Fibroblast of lung (primary cell): ENCODE measurements at regions not wholly inside any gene's neighbourhood (a gene's known extent, or its start where the extent isn't known, plus 50 kb on each side); places are given as distances from the start of the nearest gene placed in this dataset.

Source experiments
- DNase-seq, 2 donors: peaks; one replicate each; pipeline versions ENCODE4 v3.0.0 to v3.0.0-alpha.2; 2010; ENCODE audit warnings: low read depth in 2 of 2
- H2AFZ ChIP-seq: 2 replicates; pipeline ENCODE4 v1.5.1; 2012; ENCODE audit warnings: low read length, control low read depth, inconsistent platforms
- H3K27ac ChIP-seq: 2 replicates; pipeline ENCODE4 v1.5.1; 2011; ENCODE audit warnings: low read length, control low read depth; ENCODE audit not compliant: insufficient read depth
- H3K27me3 ChIP-seq: 2 replicates; pipeline ENCODE4 v1.5.1; 2011; ENCODE audit warnings: mild to moderate bottlenecking, low read length; ENCODE audit not compliant: control insufficient read depth, insufficient read depth
- H3K36me3 ChIP-seq: 2 replicates; pipeline ENCODE4 v1.5.1; 2011; ENCODE audit warnings: low read length; ENCODE audit not compliant: control insufficient read depth, insufficient read depth
- H3K4me1 ChIP-seq: 2 replicates; pipeline ENCODE4 v1.5.1; 2011; ENCODE audit warnings: low read length; ENCODE audit not compliant: control insufficient read depth, insufficient read depth; ENCODE audit errors: extremely low read depth
- H3K4me2 ChIP-seq: 2 replicates; pipeline ENCODE4 v1.5.1; 2011; ENCODE audit warnings: low read length, control low read depth; ENCODE audit not compliant: insufficient read depth; ENCODE audit errors: extremely low read depth
- H3K4me3 ChIP-seq, 4 experiments: fragments of 200-600 bp in 1 of 4; sonication (generic) in 1 of 4; replicated peaks in 1 of 4; 2 replicates each; pipeline ENCODE4 v1.5.1; 2011 to 2016; ENCODE audit warnings: low read length in 4 of 4, low read depth in 3 of 4, mild to moderate bottlenecking in 3 of 4, control low read depth in 2 of 4, inconsistent platforms in 1 of 4, mixed read lengths in 1 of 4; ENCODE audit not compliant: insufficient read depth in 1 of 4; ENCODE audit errors: control extremely low read depth in 1 of 4
- H3K79me2 ChIP-seq: 2 replicates; pipeline ENCODE4 v1.5.1; 2012; ENCODE audit warnings: mild to moderate bottlenecking, low read length, inconsistent platforms; ENCODE audit not compliant: control insufficient read depth, insufficient read depth
- H3K9ac ChIP-seq: 2 replicates; pipeline ENCODE4 v1.5.1; 2011; ENCODE audit warnings: mild to moderate bottlenecking, low read length, control low read depth; ENCODE audit not compliant: insufficient read depth
- H3K9me3 ChIP-seq: 2 replicates; pipeline ENCODE4 v1.5.1; 2012; ENCODE audit warnings: low read depth, low read length; ENCODE audit not compliant: control insufficient read depth, insufficient read depth
- H4K20me1 ChIP-seq: 2 replicates; pipeline ENCODE4 v1.5.1; 2011; ENCODE audit warnings: low read length; ENCODE audit not compliant: control insufficient read depth, insufficient read depth; ENCODE audit errors: extremely low read depth
- CTCF ChIP-seq, 2 donors: IDR thresholded peaks in 1 of 2; conservative IDR thresholded peaks in 1 of 2; 1 replicate in 1 of 2; 2 replicates in 1 of 2; pipeline ENCODE4 v1.5.1; 2011 to 2012; ENCODE audit warnings: low read length in 2 of 2, control low read depth in 1 of 2, inconsistent platforms in 1 of 2, low read depth in 1 of 2, mild to moderate bottlenecking in 1 of 2
- EZH2 ChIP-seq: IDR thresholded peaks from 2 replicates; pipeline ENCODE4 v1.5.1; 2012; ENCODE audit warnings: low read length, control low read depth, mild to moderate bottlenecking; ENCODE audit errors: missing control alignments

GRCh38 chr12:97368462-97369163 is 94.0 kb upstream of the RMST start:
- no peaks in the 10 kb centered on the region for H3K9me3 ChIP-seq
- no peak for TF ChIP-seq EZH2
- TF ChIP-seq CTCF (conservative IDR thresholded peaks at IDR 0.05 in 1 of 2, IDR thresholded peaks at IDR 0.05 in 1 of 2; ENCODE audit: low read depth in 1 of 2, low read length in 2 of 2) = no peak
- H3K36me3 ChIP-seq = no peaks in the 10 kb centered on the region
- no peaks in the 10 kb centered on the region for H3K27me3 ChIP-seq
- H2AFZ ChIP-seq = no peak overlapping the region
- H4K20me1 ChIP-seq = no peaks in the 10 kb centered on the region
- DNase-seq = no peak
- no peak overlapping the region for H3K4me3 ChIP-seq
- H3K4me2 ChIP-seq = no peak overlapping the region
- H3K79me2 ChIP-seq = no peaks in the 10 kb centered on the region
- no peak overlapping the region for H3K9ac ChIP-seq
- H3K4me1 ChIP-seq = no peaks in the 10 kb centered on the region
- no peak overlapping the region for H3K27ac ChIP-seq

GRCh38 chr12:97375310-97375709 is 87.3 kb upstream of the RMST start:
- Histone ChIP-seq H3K27me3 (no peaks in the 10 kb centered on the region), H3K4me1 (no peaks in the 10 kb centered on the region), H3K4me2 (no peak overlapping the region), H3K9me3 (no peaks in the 10 kb centered on the region), H2AFZ (no peak overlapping the region), H3K9ac (no peak overlapping the region), H3K36me3 (no peaks in the 10 kb centered on the region), H3K79me2 (no peaks in the 10 kb centered on the region), H3K4me3 (no peak overlapping the region), H4K20me1 (no peaks in the 10 kb centered on the region), H3K27ac (no peak overlapping the region)
- no peak for TF ChIP-seq CTCF (conservative IDR thresholded peaks at IDR 0.05 in 1 of 2, IDR thresholded peaks at IDR 0.05 in 1 of 2; ENCODE audit: low read depth in 1 of 2, low read length in 2 of 2)
- no peak for TF ChIP-seq EZH2
- no peak for DNase-seq

GRCh38 chr12:97380440-97380839 is 82.2 kb upstream of the RMST start:
- Histone ChIP-seq H3K9ac (no peak overlapping the region), H3K9me3 (no peaks in the 10 kb centered on the region), H3K27ac (no peak overlapping the region), H3K79me2 (no peaks in the 10 kb centered on the region), H3K4me2 (no peak overlapping the region), H3K4me1 (no peaks in the 10 kb centered on the region), H3K27me3 (no peaks in the 10 kb centered on the region), H3K36me3 (no peaks in the 10 kb centered on the region), H2AFZ (no peak overlapping the region), H3K4me3 (no peak overlapping the region), H4K20me1 (no peaks in the 10 kb centered on the region)
- TF ChIP-seq EZH2 = no peak
- no peak for TF ChIP-seq CTCF (conservative IDR thresholded peaks at IDR 0.05 in 1 of 2, IDR thresholded peaks at IDR 0.05 in 1 of 2; ENCODE audit: low read depth in 1 of 2, low read length in 2 of 2)
- DNase-seq = peak in 1 of 2 donors; percentile 8
